GM12873 (cell line): ENCODE measurements at regions not wholly inside any gene's neighbourhood (a gene's known extent, or its start where the extent isn't known, plus 50 kb on each side); places are given as distances from the start of the nearest gene placed in this dataset.

Source experiments
- CTCF ChIP-seq: IDR thresholded peaks from 2 replicates; pipeline ENCODE4 v1.5.1; 2012; ENCODE audit warnings: low read depth, mild to moderate bottlenecking, moderate library complexity, low read length, control low read depth; ENCODE audit not compliant: insufficient read depth; ENCODE audit errors: missing control alignments

DNA sequence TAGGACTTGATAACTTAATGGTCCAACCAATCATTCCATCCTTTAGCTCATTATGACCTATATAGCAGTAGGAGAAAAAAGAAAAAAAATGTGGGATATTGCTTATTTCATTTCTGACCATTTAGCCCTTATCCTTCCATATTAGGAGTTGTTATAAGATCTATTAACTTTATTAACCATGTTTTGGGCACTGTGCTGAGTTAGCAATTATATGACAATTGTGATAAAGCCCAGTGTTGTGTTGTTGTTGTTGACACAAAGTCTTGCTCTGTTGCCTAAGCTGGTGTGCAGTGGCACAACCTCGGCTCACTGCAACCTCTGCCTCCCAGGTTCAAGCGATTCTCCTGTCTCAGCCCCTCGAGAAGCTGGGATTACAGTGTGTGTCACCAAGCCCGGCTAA is 569.7 kb upstream of the FOXG1 start:
- TF ChIP-seq CTCF, result no peak

- TF ChIP-seq CTCF, result no peak
These were observed 546.2 kb upstream of the FOXG1 start for GRCh38 chr14:28220391-28220790.

DNA sequence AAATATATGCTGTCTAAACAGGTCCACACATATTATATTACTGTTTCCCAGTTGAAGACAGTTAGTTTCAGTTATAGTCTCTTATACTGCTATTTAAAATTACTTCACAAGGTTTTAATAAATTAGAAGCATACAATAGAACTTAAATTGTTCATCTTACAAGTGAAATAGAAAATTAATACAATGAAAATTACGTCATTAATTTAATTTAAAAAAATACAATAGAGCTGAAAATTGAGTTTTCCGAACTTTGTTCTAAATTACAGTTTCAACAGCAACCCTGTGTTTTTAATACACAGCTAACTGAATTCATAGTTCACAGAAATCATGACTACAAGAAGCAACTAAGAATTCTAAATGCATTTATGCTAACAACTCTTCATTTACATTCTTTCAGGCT is 525.7 kb upstream of the FOXG1 start:
- TF ChIP-seq CTCF, result no peak

DNA sequence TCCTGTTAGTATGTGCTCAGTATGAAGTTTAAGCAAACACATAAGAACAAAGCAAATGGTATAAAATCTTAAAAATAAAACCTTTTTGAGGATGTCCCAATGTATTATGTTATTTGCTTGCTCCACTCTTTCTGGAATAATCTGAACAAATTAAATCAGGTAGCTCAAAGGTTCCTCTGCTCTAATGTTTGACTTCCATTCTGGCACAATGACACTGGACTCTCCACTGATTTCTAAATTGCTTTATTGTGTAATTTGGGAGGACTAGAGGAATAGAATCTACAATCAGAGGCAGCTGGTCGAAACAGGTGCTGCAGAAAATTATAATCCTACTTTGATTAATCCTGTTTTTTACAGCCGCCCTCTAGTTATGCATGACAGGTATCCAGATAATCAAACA is 523.7 kb upstream of the FOXG1 start:
- no peak for TF ChIP-seq CTCF

GRCh38 chr14:28243600-28243999 is 523.0 kb upstream of the FOXG1 start:
- no peak for TF ChIP-seq CTCF

DNA sequence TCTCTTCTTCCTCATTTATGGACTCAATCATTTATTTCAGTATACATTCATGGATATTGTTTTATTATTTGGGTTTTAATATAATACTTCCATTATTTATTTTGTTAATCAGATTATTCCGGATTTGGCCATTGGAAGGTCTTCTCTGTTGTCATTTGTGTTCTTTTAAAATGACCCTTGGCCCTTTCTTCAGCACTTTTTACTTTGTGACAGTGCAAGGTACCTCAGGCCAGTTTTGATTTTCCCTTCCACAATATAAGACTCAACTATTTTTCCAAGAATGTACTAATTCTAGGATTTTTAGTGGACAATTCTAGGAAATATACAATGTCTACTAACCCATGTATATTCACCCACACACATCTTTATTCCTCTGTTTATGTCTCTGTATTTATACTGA is 521.4 kb upstream of the FOXG1 start:
- TF ChIP-seq CTCF, result no peak

GRCh38 chr14:28247491-28247890 is 519.1 kb upstream of the FOXG1 start:
- TF ChIP-seq CTCF, result no peak

- TF ChIP-seq CTCF, result no peak
These were observed 511.8 kb upstream of the FOXG1 start for GRCh38 chr14:28254768-28255167.
